ENCODE measurements at regions not wholly inside any gene's neighbourhood (a gene's known extent, or its start where the extent isn't known, plus 50 kb on each side); places are given as distances from the start of the nearest gene placed in this dataset.

GRCh38 chr13:33364192-33364591 is 78.6 kb upstream of the STARD13 start:
- POLR2A ChIA-PET (ENCODE audit: unreplicated experiment), result no interaction called here
- no peak overlapping the region for H3K27ac ChIP-seq (ENCODE audit: insufficient read depth, low read length)
- H2BK20ac ChIP-seq (ENCODE audit: low read depth, low read length), result no peak overlapping the region
- H4K20me1 ChIP-seq (ENCODE audit: insufficient read depth, low read length), result no peaks in the 10 kb centered on the region
- ATAC-seq (ENCODE audit: low read depth), result no peak
- no peaks in the 10 kb centered on the region for H3K9me1 ChIP-seq (ENCODE audit: insufficient read depth, low read length)
- intact Hi-C loops (cut with micrococcal nuclease), result no loop called here
- TF ChIP-seq MAFK (IDR thresholded peaks at IDR 0.05; ENCODE audit: low read depth, low read length), result peak; percentile 92
- TF ChIP-seq, protein P1, sequence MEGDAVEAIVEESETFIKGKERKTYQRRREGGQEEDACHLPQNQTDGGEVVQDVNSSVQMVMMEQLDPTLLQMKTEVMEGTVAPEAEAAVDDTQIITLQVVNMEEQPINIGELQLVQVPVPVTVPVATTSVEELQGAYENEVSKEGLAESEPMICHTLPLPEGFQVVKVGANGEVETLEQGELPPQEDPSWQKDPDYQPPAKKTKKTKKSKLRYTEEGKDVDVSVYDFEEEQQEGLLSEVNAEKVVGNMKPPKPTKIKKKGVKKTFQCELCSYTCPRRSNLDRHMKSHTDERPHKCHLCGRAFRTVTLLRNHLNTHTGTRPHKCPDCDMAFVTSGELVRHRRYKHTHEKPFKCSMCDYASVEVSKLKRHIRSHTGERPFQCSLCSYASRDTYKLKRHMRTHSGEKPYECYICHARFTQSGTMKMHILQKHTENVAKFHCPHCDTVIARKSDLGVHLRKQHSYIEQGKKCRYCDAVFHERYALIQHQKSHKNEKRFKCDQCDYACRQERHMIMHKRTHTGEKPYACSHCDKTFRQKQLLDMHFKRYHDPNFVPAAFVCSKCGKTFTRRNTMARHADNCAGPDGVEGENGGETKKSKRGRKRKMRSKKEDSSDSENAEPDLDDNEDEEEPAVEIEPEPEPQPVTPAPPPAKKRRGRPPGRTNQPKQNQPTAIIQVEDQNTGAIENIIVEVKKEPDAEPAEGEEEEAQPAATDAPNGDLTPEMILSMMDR (conservative IDR thresholded peaks at IDR 0.05; ENCODE audit: low read depth, low read length), result no peak
- H2AFZ ChIP-seq (replicated peaks; ENCODE audit: low read length, poor library complexity), result no peak overlapping the region
- H2BK120ac ChIP-seq (ENCODE audit: low read depth, low read length), result no peak overlapping the region
- H3K4ac ChIP-seq (ENCODE audit: low read depth, low read length), result no peak overlapping the region
- H2AK9ac ChIP-seq (replicated peaks; ENCODE audit: low read depth, low read length, poor library complexity), result no peak overlapping the region
- H4K8ac ChIP-seq (ENCODE audit: low read depth in 2 of 2, low read length in 2 of 2), result no peak overlapping the region
- DNase-seq, result no peak
- H3K18ac ChIP-seq (ENCODE audit: low read depth, low read length), result no peak overlapping the region
- no peaks in the 10 kb centered on the region for H3K9me3 ChIP-seq (ENCODE audit: control insufficient read depth, insufficient read depth, low read length)
- no peak overlapping the region for H4K91ac ChIP-seq (ENCODE audit: insufficient read depth, low read depth, low read length)
- no peaks in the 10 kb centered on the region for H3K79me1 ChIP-seq (ENCODE audit: low read depth in 1 of 2, low read length in 2 of 2)
- H2BK5ac ChIP-seq (ENCODE audit: low read depth, low read length, poor library complexity, severe bottlenecking), result no peak overlapping the region
- no peak overlapping the region for H3K14ac ChIP-seq (replicated peaks; ENCODE audit: low read depth, low read length)
- no peak overlapping the region for H3K4me3 ChIP-seq (ENCODE audit: insufficient read depth, low read depth, low read length)
- WGBS, 2 experiments (ENCODE audit: extremely low coverage in 2 of 2, insufficient read length in 1 of 2), result 100% methylated on average over 1 of the region's 5 CpGs; no CpG with 5 or more reads in 1 of the 2 experiments
- H4K5ac ChIP-seq (ENCODE audit: low read depth, low read length), result no peak overlapping the region
- BruUV-seq (replicated peaks), result no TSS peak
- H3K23ac ChIP-seq (ENCODE audit: low read depth, low read length), result no peak overlapping the region
- dilution Hi-C loops (cut with HindIII; ENCODE audit: low sequenced_read_pairs, unreplicated experiment), result no loop called here
- CTCF ChIA-PET, result no interaction called here
- H3K4me1 ChIP-seq (ENCODE audit: control insufficient read depth, insufficient read depth, low read length), result no peaks in the 10 kb centered on the region
- no peaks in the 10 kb centered on the region for H3K27me3 ChIP-seq (ENCODE audit: control insufficient read depth, insufficient read depth, low read length)
- H3K36me3 ChIP-seq (ENCODE audit: control insufficient read depth, insufficient read depth, low read length), result no peaks in the 10 kb centered on the region
- H3K9ac ChIP-seq (ENCODE audit: low read depth, low read length), result no peak overlapping the region
- in situ Hi-C loops (cut with MboI; ENCODE audit: low sequenced_read_pairs), result no loop called here
- H2AK5ac ChIP-seq (ENCODE audit: low read depth, low read length), result no peak overlapping the region
- H2BK15ac ChIP-seq (ENCODE audit: low read depth, low read length), result no peak overlapping the region
- no peak overlapping the region for H3K56ac ChIP-seq (ENCODE audit: extremely low read depth, insufficient read depth, low read length)
- H3K4me2 ChIP-seq (ENCODE audit: low read depth, low read length), result no peak overlapping the region

Data from IMR-90 (cell line).